HT1080 (cell line): ENCODE measurements at regions not wholly inside any gene's neighbourhood (a gene's known extent, or its start where the extent isn't known, plus 50 kb on each side); places are given as distances from the start of the nearest gene placed in this dataset.

Source experiments
- DNase-seq: peaks from one replicate; pipeline ENCODE4 v3.0.0-alpha.2; 2015; ENCODE audit warnings: low read depth

DNA sequence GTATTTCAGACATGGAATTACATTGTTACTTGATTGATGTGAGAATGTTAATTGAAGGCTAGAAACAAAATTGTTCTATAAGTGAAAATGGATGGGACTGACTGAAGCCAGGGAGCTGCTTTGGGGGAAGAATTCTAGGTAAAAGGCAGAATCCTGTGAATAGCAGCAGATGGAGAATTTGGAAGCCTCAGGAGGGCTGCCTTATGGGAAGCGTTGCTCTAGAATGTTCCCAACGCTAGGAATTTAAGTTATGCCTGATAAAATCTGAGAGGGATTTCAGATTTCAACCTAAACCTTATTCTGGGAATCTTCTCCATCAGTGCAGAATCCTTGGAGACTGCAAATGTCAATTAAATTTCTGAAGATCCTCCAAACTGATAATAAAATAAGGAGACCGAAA lies 858.2 kb upstream of the FLRT2 start:
- no peak for DNase-seq

GRCh38 chr14:84674636-84675035 lies 855.3 kb upstream of the FLRT2 start:
- no peak for DNase-seq

- no peak for DNase-seq
Observed at GRCh38 chr14:84686550-84686949, 843.4 kb upstream of the FLRT2 start.

DNA sequence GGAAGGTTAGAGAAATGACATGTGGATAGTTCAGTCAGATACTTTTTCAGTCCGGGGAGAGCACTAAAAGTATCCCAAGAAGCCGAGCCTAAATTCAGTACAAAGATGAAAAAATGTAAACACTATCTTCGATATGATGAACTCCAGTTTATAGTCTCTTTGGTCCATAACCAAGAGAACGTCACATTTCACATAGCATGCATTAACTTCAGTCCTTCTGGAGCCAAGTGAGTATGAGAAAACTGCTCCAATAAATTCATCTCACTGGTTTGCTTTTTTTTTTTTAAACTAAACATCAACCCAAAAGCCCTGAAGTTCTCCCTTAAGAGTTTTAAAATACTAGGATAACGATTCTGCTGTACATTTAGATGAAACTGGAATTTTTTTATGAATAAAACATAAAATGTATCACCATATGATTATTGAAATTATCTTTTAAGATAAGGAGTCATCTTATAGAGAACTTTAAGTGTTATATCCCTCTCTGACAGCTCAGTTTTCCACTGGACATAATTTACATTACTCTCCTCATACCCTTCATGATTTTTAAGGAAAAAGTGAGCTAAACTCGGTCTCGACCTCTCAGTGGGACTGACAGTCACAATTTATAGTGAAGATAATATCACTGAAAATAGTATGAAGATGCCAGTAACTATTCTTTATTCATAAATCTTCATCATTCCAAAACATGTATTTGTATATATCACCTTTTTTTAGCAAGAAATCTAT lies 841.5 kb upstream of the FLRT2 start:
- DNase-seq, result no peak

- no peak for DNase-seq
Observed at GRCh38 chr14:84694161-84694560, 835.8 kb upstream of the FLRT2 start.

GRCh38 chr14:84704601-84705000 lies 825.3 kb upstream of the FLRT2 start:
- DNase-seq, result no peak

DNA sequence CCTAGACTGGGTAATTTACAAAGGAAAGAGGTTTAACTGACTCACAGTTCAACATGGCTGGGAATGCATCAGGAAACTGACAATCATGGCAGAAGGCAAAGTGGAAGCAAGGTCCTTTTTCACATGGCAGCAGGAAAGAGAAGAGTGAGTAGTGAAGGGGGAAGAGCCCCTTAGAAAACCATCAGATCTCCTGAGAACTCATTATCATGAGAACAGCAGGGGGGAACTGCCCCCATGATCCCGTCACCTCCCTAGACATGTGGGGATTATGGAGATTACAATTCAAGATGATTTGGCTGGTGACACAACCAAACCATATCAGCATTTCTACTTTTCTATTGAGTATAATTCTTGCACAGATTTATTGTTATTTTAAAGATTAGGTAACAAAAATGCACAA lies 822.1 kb upstream of the FLRT2 start:
- no peak for DNase-seq

DNA sequence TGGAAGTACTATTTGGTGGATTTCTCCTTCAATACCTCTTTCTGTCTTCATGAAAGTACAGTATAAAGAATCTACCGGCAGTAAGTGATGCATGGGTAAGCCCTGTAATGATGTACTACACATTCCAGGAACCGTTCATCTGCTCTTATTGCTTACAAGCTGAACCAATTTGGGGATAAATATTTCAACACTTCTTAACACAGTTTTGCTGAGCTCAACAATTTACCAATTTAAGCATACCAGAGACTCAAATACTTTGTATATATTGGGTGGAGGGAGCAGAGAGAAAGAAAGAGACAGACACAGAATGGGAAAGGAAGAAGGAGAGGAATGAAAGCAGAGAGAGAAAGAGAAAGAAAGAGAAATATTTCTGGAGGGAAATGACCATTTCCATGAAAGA lies 821.1 kb upstream of the FLRT2 start:
- no peak for DNase-seq

- DNase-seq, result no peak
Observed at GRCh38 chr14:84726471-84726870, 803.5 kb upstream of the FLRT2 start.

DNA sequence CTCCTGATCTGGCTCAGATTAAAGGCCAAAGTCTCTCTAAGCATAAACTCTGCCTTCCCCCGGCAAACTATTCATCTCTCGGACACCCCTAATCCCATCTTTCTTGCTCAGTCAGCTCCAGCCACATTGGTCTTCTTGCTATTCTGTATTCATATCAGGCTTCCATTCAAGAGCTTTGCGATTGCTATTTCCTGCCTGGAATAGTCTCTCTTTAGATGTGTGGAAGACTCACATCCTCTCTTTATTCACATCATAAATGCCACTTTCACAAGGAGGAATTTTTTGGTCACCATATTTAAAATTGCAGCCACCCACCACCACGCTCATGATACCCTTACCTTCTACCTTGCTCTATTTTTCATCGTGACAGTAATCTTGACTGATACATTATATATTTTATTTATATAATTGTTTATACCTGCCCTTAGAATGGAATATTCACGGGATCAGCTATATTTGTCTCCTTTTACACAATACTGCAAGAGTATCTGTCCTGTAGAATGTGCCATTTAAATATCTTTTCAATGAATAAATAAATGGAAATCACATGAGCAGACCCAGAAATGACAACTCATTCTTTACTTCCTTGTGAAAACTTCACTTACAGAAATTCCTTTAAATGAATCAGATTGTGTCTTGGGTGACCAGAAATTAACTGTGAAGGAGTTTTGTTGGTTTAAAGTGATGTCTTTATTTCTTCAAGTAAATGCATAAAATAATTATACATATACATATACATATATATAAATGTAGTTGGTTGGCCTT lies 780.6 kb upstream of the FLRT2 start:
- no peak for DNase-seq

DNA sequence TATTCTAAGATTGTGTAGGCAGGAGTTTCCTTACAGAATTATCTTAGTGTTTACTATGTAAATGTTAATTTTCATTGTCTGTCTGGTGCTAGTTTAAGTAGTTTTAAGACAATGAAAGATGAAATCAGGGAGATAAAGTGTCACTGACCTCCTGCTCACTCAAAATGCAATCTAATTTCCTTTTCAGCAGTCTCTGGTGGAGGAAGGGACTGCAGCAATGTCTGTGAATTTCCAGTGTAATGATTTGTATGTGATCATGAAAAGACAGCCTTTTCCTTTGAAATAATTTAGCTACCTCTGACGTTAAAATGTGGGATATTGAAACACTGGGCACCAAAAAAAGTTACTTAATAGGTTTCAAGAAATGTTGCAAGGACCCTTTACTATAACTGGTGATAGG lies 779.7 kb upstream of the FLRT2 start:
- no peak for DNase-seq

DNA sequence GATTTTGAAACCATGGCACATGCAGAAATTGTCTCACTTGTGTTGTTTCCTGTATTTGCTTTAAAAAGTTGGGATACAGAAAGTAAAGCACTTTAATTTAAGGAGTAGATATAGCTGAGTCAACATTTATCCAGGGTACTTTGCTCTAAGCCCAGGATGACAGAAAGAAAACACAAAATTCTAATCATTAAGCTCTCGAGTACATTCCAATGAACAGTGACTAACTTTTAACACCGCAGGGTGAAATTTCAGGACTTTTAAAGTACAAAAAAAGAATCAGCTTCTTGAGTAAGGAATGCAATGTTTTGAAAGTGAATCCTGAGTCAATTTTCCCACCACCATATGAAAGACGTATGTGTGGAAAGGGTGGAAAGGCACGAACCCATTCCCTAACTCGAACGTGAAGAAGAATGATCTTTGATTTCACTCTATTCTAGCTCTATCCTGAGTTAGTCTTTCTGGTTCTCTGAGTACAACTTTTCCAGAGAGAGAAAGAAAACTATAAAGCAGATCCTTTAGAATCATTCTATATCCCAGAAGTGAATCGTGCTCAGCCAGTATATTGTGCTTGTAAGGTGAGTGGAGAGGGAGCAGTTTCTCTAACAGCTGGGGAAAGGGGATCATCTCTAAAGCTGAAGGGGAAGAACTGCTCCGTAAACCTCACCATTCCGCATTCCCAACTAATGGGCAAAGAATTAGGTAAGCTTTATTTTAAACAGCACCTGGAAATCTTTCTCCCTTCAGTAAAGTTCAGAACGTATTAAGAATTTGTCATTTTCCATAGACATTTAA lies 779.0 kb upstream of the FLRT2 start:
- DNase-seq, result peak; percentile 36

DNA sequence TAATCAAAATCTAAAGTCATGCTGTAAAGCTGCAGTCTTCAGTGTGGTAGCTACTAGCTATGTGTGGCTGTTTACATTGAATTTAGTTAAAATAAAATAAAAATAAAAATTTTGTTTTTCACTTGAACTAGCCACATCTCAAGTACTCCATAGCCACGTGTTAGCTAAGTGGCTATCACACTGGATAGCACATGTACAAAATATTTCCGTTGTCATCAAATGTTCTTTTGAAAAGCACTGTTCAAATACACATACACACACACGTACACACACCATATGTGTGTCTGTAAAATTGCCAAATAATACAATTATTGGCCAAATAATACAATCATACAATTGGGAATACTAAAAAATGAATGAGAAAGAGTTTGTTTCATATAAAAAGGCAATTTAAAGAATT lies 778.2 kb upstream of the FLRT2 start:
- no peak for DNase-seq

GRCh38 chr14:84760489-84761126 lies 769.3 kb upstream of the FLRT2 start:
- no peak for DNase-seq

DNA sequence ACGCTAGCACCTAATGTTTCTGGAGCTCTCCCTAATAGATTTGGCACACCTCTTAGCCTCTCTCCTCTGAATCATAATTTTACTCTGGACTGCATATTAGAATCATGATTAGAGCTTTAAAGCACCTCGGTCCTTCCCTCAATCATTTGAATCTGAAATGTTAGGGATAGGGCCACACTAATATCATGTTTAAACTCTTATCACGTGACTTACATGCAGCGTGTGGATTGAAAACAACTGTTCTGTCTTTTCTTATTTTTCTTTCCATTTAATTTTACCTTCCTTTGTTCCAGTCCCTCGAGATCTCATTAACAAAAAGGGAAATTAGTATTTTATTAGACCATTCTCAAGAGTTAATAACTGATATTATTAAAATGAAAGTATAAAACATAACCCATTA lies 762.5 kb upstream of the FLRT2 start:
- DNase-seq, result no peak

DNA sequence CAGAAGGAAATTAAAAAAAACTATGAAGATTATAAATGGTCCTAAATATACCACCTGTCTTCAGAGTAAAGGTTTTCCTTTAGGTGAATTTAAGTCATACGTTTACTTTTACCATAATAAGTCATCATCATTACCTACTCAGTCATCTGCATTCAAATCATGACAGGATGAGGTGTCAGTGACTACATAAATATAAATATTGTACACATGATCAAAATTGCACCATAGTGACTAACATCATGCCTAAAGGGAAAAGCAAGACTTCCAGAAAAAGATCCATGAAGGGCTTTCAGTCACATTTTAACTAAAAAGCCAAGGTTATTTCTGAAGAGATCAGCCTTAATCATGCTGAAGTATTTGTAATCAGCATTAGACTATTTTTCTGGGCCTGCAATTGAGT lies 759.9 kb upstream of the FLRT2 start:
- DNase-seq, result no peak

GRCh38 chr14:84777356-84777755 lies 752.6 kb upstream of the FLRT2 start:
- no peak for DNase-seq

GRCh38 chr14:84782902-84783301 lies 747.0 kb upstream of the FLRT2 start:
- no peak for DNase-seq

DNA sequence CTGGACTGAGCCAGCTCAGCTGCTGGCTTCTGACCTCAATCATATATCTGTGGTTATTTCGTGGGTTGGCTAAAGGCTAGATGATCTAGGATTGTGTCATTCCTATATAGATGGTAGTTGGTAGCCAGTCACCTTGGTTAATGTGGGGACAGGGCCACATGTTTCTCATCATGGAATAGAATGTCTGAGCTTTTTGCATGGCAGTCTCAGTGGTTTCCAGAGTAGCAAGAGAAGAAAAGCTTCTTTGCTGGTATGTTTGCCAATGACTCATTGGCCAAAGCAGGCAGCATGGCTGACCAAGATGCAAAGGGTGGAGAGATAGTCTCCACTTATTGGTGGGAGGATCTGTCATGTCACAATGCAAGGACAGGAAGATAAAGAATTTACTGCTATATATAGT lies 746.4 kb upstream of the FLRT2 start:
- DNase-seq, result peak; percentile 29

- DNase-seq, result no peak
Observed at GRCh38 chr14:84785996-84786395, 743.9 kb upstream of the FLRT2 start.

DNA sequence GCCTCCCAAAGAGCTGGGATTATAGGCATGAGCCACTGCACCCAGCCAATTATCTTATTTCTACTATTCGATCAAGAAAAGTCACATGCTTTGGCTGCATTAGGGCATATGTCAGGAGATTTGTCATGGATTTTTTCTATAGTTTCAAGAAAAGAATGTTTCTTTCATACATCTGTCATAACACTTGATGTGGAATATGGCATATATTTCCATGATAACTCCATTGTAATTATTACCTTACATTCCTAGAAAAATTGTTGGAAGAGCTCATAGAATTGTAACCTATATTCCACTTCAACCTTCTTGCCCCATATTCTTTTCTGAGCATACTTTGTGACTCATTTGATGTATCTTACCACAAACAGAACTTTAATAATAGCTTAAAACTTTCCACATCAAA lies 740.9 kb upstream of the FLRT2 start:
- DNase-seq, result no peak
